Kidney (tissue), 13 donors: ENCODE measurements at regions not wholly inside any gene's neighbourhood (a gene's known extent, or its start where the extent isn't known, plus 50 kb on each side); places are given as distances from the start of the nearest gene placed in this dataset.

Experiments
- DNase-seq, 5 donors: peaks; one replicate each; pipeline ENCODE4 v3.0.0-alpha.2; 2013 to 2020
- FAIRE-seq: peaks from 2 replicates; lab custom pipeline; 2012; peaks lifted over from hg19 to GRCh38; lab: Jason Lieb, UNC
- H3K27ac ChIP-seq, 2 donors: one replicate each; pipeline ENCODE4 v1.7.0; 2013; ENCODE audit warnings: low read depth in 2 of 2, low read length in 2 of 2, inconsistent platforms in 1 of 2
- H3K27me3 ChIP-seq: one replicate; pipeline ENCODE4 v1.7.1; 2013; ENCODE audit warnings: low read length, inconsistent platforms; ENCODE audit not compliant: control insufficient read depth, insufficient read depth
- H3K36me3 ChIP-seq, 3 donors: one replicate each; pipeline versions ENCODE4 v1.7.0 to v1.7.1; 2013; ENCODE audit warnings: low read length in 3 of 3, control low read depth in 1 of 3, inconsistent platforms in 1 of 3; ENCODE audit not compliant: insufficient read depth in 3 of 3, control insufficient read depth in 2 of 3
- H3K4me1 ChIP-seq, 3 donors: one replicate each; pipeline versions ENCODE4 v1.7.0 to v1.7.1; 2013; ENCODE audit warnings: low read length in 3 of 3, inconsistent platforms in 1 of 3, low read depth in 1 of 3; ENCODE audit not compliant: control insufficient read depth in 2 of 3, insufficient read depth in 2 of 3
- H3K4me3 ChIP-seq, 3 donors: one replicate each; pipeline versions ENCODE4 v1.7.0 to v1.8.1; 2013; ENCODE audit warnings: low read length in 3 of 3, control low read depth in 1 of 3, inconsistent platforms in 1 of 3
- H3K9ac ChIP-seq, 3 donors: one replicate each; pipeline versions ENCODE4 v1.7.0 to v1.7.1; 2013; ENCODE audit warnings: low read length in 3 of 3, control low read depth in 1 of 3, inconsistent platforms in 1 of 3
- H3K9me3 ChIP-seq, 3 donors: one replicate each; pipeline versions ENCODE4 v1.7.0 to v1.7.1; 2013; ENCODE audit warnings: low read length in 3 of 3, control low read depth in 1 of 3, inconsistent platforms in 1 of 3; ENCODE audit not compliant: control insufficient read depth in 2 of 3, insufficient read depth in 1 of 3
- intact Hi-C: fragments of 100-400 bp; cut with DNase I; formaldehyde crosslinking; loops from one replicate; pipeline ENCODE4 v1.11.1; 2022
- TF ChIP-seq, protein P1 (sequence below): IDR thresholded peaks from 3 replicates; pipeline ENCODE4 v1.5.1; 2012; ENCODE audit warnings: mild to moderate bottlenecking, moderate library complexity, borderline replicate concordance; ENCODE audit not compliant: insufficient read depth; ENCODE audit errors: extremely low read depth
- donor health status: control.
- donor health status: control.
- donor health status: control.
- donor health status: control.
- donor health status: control.
- donor health status: DM: yes; HTN: yes; CAD: no.
- donor health status: Normal renal cell carcinoma (clear cell type).

DNA sequence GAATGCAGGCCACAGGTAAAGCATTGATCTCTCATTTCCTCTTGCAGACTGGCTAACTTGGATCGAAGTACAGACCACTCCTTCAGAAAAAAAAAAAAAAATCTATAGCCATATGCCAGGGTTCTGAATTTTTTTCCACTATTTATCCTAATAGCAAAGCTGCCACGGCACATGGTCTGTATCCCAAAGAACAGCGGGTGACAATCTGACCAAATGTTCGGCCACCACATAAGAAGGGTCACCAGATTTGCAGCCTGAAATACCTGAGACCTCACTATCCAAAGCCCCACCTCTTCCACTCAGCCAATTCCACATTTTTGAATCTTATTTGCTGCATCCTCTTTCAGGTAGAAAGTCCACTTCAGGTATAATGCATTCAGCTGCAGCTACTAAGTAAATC, 55.6 kb upstream of the RGS7 start:
- H3K36me3 ChIP-seq, result no peaks in the 10 kb centered on the region
- no peak for DNase-seq
- H3K4me3 ChIP-seq, result no peak overlapping the region
- H3K27me3 ChIP-seq, result no peaks in the 10 kb centered on the region
- no peaks in the 10 kb centered on the region for H3K9me3 ChIP-seq
- TF ChIP-seq, protein P1, sequence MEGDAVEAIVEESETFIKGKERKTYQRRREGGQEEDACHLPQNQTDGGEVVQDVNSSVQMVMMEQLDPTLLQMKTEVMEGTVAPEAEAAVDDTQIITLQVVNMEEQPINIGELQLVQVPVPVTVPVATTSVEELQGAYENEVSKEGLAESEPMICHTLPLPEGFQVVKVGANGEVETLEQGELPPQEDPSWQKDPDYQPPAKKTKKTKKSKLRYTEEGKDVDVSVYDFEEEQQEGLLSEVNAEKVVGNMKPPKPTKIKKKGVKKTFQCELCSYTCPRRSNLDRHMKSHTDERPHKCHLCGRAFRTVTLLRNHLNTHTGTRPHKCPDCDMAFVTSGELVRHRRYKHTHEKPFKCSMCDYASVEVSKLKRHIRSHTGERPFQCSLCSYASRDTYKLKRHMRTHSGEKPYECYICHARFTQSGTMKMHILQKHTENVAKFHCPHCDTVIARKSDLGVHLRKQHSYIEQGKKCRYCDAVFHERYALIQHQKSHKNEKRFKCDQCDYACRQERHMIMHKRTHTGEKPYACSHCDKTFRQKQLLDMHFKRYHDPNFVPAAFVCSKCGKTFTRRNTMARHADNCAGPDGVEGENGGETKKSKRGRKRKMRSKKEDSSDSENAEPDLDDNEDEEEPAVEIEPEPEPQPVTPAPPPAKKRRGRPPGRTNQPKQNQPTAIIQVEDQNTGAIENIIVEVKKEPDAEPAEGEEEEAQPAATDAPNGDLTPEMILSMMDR, result no peak
- no peaks in the 10 kb centered on the region for H3K4me1 ChIP-seq
- intact Hi-C loops, result no loop called here
- no peak overlapping the region for H3K27ac ChIP-seq
- no peak overlapping the region for H3K9ac ChIP-seq
- no peak for FAIRE-seq

DNA sequence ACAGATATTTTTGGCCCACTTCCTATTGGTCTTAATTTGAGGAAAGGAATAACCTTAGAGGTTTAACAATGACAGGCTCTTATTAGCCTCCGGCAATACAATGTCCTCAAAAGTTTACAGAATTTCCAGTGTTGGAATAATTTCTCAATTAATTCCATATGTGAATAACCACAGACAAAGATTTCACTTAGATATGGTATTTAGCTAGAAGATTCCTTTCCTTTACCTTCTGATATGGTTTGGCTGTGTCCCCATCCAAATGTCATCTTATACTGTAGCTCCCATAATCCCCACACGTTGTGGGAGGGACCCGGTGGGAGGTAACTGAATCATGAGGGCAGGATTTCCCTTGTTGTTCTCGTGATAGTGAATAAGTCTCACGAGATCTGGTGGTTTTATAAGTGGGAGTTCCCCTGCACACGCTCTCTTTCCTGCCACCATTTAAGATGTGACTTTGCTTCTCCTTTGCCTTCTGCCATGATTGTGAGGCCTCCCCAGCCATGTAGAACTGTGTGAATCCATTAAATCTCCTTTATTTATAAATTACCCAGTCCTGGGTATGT, 54.9 kb upstream of the RGS7 start:
- Histone ChIP-seq H3K4me1 (no peaks in the 10 kb centered on the region), H3K27me3 (no peaks in the 10 kb centered on the region), H3K27ac (no peak overlapping the region), H3K9me3 (no peaks in the 10 kb centered on the region), H3K36me3 (no peaks in the 10 kb centered on the region), H3K4me3 (no peak overlapping the region), H3K9ac (no peak overlapping the region)
- intact Hi-C loops, result no loop called here
- no peak for FAIRE-seq
- TF ChIP-seq, protein P1, result no peak
- DNase-seq, result no peak

DNA sequence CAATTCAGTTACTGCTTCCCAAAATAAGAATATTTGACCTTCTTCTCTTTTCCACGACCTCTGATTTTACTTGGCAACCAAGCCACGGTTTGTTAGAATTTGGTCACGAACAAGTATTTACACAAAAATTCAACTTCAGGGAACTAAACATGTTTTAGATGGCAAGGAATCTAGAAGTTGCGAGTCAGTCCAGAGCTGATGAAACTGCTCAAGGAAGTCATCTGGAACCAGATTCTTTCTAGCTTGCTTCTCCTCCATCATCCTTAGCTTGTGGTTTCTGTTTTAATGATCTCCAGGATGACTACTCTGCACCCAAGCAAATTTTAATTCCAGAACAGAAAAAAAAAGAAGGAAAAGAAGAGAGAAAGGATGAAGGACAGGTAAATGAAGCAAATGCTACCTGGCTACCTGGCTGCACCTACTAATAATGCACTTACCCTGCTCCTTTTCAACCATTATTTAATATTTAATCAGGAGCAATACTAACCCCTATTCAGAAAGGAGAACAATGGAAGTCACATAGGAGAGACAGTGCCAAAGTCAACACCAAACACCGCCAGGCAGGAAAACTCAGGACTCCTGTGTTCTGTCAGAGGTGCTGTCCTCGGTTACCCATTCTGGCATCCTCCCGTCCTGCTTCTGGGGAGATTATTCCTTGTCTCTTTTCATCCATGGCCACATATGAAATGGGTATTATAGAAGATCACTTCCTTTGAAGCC, 54.2 kb upstream of the RGS7 start:
- TF ChIP-seq, protein P1, result no peak
- H3K9ac ChIP-seq, result no peak overlapping the region
- FAIRE-seq (no peak), DNase-seq (no peak)
- H3K27me3 ChIP-seq, result no peaks in the 10 kb centered on the region
- H3K4me1 ChIP-seq, result no peaks in the 10 kb centered on the region
- H3K36me3 ChIP-seq, result no peaks in the 10 kb centered on the region
- H3K4me3 ChIP-seq, result no peak overlapping the region
- H3K9me3 ChIP-seq, result no peaks in the 10 kb centered on the region
- H3K27ac ChIP-seq, result no peak overlapping the region
- intact Hi-C loops, result no loop called here

DNA sequence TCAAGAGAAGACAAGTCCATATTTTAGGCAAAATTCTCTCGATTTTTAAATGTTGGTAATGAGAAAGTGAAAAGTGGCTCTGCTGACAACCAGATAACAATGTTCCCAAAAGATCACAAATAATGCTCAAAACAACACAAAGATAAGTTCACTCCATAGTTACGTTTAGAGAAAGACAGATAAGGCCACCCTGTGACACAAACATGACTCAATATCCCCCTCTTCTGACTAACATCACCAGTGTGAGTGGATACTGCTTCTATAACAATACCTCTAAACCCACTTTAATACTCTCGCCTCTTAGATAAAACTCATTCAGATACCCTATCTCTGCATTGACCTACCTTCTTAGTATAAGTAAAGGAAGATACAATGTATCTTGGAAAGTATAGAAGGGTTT, 51.2 kb upstream of the RGS7 start:
- FAIRE-seq, result no peak

More for the DNA sequence above, 51.2 kb upstream of the RGS7 start:
- TF ChIP-seq, protein P1, result no peak
- no peaks in the 10 kb centered on the region for H3K4me1 ChIP-seq
- H3K27ac ChIP-seq, result no peak overlapping the region
- H3K9ac ChIP-seq, result no peak overlapping the region
- H3K36me3 ChIP-seq, result no peaks in the 10 kb centered on the region
- no peak overlapping the region for H3K4me3 ChIP-seq
- intact Hi-C loops, result no loop called here
- peak in 2 of 5 donors; percentile 19 to 47 for DNase-seq
- H3K27me3 ChIP-seq, result no peaks in the 10 kb centered on the region
- no peaks in the 10 kb centered on the region for H3K9me3 ChIP-seq
